ENCODE measurements at regions not wholly inside any gene's neighbourhood (a gene's known extent, or its start where the extent isn't known, plus 50 kb on each side); places are given as distances from the start of the nearest gene placed in this dataset.

- Mint-ChIP-seq H3K4me3 (no peak overlapping the region), H3K4me1 (peaks cover 8% of the 10 kb centered on the region), H3K9me3 (no peaks in the 10 kb centered on the region), H3K27me3 (ENCODE audit: low read depth) (no peaks in the 10 kb centered on the region), H3K36me3 (ENCODE audit: low read depth) (no peaks in the 10 kb centered on the region), H3K27ac (peak overlapping the region; percentile 29 to 81 (median 72))
- TF ChIP-seq, protein P1, sequence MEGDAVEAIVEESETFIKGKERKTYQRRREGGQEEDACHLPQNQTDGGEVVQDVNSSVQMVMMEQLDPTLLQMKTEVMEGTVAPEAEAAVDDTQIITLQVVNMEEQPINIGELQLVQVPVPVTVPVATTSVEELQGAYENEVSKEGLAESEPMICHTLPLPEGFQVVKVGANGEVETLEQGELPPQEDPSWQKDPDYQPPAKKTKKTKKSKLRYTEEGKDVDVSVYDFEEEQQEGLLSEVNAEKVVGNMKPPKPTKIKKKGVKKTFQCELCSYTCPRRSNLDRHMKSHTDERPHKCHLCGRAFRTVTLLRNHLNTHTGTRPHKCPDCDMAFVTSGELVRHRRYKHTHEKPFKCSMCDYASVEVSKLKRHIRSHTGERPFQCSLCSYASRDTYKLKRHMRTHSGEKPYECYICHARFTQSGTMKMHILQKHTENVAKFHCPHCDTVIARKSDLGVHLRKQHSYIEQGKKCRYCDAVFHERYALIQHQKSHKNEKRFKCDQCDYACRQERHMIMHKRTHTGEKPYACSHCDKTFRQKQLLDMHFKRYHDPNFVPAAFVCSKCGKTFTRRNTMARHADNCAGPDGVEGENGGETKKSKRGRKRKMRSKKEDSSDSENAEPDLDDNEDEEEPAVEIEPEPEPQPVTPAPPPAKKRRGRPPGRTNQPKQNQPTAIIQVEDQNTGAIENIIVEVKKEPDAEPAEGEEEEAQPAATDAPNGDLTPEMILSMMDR (IDR thresholded peaks at IDR 0.05; ENCODE audit: unreplicated experiment in 3 of 3), result no peak
Observed at GRCh38 chr5:98301547-98301946, 471.9 kb upstream of the RGMB start.

DNA sequence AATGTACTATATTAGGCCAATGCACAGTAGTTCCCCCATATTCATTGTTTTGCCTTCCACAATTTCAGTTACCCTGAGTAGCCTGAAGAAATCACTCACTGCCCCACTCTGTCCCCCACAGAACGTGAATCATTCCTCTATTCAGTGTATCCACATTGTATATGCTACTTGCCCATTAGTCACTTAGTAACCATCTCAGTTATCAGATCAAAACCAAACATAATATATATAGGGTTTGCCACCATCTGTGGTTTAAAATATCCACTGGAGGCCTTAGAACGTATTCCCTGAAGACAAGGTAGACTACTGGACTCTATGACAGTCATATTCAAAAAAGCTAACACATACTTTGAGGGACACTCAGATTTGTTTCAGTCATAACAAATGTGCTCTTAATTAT, 465.7 kb upstream of the RGMB start:
- Mint-ChIP-seq H3K9me3 (no peaks in the 10 kb centered on the region), H3K36me3 (ENCODE audit: low read depth) (no peaks in the 10 kb centered on the region), H3K27ac (no peak overlapping the region), H3K27me3 (ENCODE audit: low read depth) (no peaks in the 10 kb centered on the region), H3K4me1 (peaks cover 5% of the 10 kb centered on the region), H3K4me3 (no peak overlapping the region)
- TF ChIP-seq, protein P1 (IDR thresholded peaks at IDR 0.05; ENCODE audit: unreplicated experiment in 3 of 3), result no peak

- Mint-ChIP-seq H3K27me3 (ENCODE audit: low read depth) (no peaks in the 10 kb centered on the region), H3K4me3 (no peak overlapping the region), H3K36me3 (ENCODE audit: low read depth) (no peaks in the 10 kb centered on the region), H3K9me3 (no peaks in the 10 kb centered on the region), H3K4me1 (peaks cover 5% of the 10 kb centered on the region), H3K27ac (no peak overlapping the region)
- TF ChIP-seq, protein P1 (IDR thresholded peaks at IDR 0.05; ENCODE audit: unreplicated experiment in 3 of 3), result no peak
Observed at GRCh38 chr5:98308231-98308630, 465.2 kb upstream of the RGMB start.

DNA sequence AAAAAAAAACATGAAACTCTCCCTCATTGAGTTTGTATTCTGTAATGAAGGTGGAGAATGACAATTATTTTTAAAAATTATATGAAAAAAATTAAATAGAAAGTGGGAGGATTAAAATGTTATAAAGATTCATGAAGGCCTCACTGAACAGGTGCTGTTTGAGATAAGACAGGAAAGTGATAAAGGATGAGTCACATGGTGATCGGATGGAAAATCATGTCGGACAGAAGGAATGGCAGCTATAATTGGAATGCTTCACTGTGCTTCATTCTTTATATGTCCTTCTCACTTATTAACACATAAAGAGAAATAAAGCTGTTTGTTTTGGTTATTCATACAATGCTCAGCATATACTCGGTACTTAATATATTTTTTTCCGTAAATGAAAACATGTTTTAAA, 464.5 kb upstream of the RGMB start:
- H3K27ac Mint-ChIP-seq, result no peak overlapping the region
- TF ChIP-seq, protein P1 (IDR thresholded peaks at IDR 0.05; ENCODE audit: unreplicated experiment in 3 of 3), result no peak
- no peaks in the 10 kb centered on the region for H3K27me3 Mint-ChIP-seq (ENCODE audit: low read depth)
- H3K4me3 Mint-ChIP-seq, result no peak overlapping the region
- peaks cover 6% of the 10 kb centered on the region for H3K4me1 Mint-ChIP-seq
- no peaks in the 10 kb centered on the region for H3K9me3 Mint-ChIP-seq
- H3K36me3 Mint-ChIP-seq (ENCODE audit: low read depth), result no peaks in the 10 kb centered on the region

GRCh38 chr5:98309785-98310598, 463.5 kb upstream of the RGMB start:
- Mint-ChIP-seq H3K27ac (peak overlapping the region in 1 of 3 experiments; percentile 22), H3K27me3 (ENCODE audit: low read depth) (no peaks in the 10 kb centered on the region), H3K4me1 (peaks cover 13% of the 10 kb centered on the region), H3K4me3 (no peak overlapping the region), H3K36me3 (ENCODE audit: low read depth) (no peaks in the 10 kb centered on the region), H3K9me3 (no peaks in the 10 kb centered on the region)
- TF ChIP-seq, protein P1 (IDR thresholded peaks at IDR 0.05; ENCODE audit: unreplicated experiment in 3 of 3), result no peak

GRCh38 chr5:98314292-98314691, 459.2 kb upstream of the RGMB start:
- Mint-ChIP-seq H3K4me3 (no peak overlapping the region), H3K27me3 (ENCODE audit: low read depth) (no peaks in the 10 kb centered on the region), H3K36me3 (ENCODE audit: low read depth) (no peaks in the 10 kb centered on the region), H3K9me3 (no peaks in the 10 kb centered on the region), H3K4me1 (peaks cover 23% of the 10 kb centered on the region), H3K27ac (no peak overlapping the region)
- TF ChIP-seq, protein P1 (IDR thresholded peaks at IDR 0.05; ENCODE audit: unreplicated experiment in 3 of 3), result no peak
